A673 (cell line): ENCODE measurements at regions not wholly inside any gene's neighbourhood (a gene's known extent, or its start where the extent isn't known, plus 50 kb on each side); places are given as distances from the start of the nearest gene placed in this dataset.

Source experiments
- BruUV-seq: library from RNA; stranded (reverse); fragments of 400-500 nt; replicated peaks from 2 replicates; lab custom pipeline; 2021; lab: Mats Ljungman, UMichigan
- CTCF ChIA-PET: fragments of 300-600 bp; sonication (Branson Sonifier 250); formaldehyde crosslinking; loops from one replicate; lab custom pipeline; 2022; ENCODE audit warnings: antibody characterized with exemption; lab: Charles Lee
- POLR2A ChIA-PET: fragments of 300-600 bp; sonication (Branson Sonifier 250); formaldehyde crosslinking; loops from one replicate; lab custom pipeline; 2022; ENCODE audit warnings: antibody characterized with exemption; ENCODE audit not compliant: low non-redundant PET; lab: Charles Lee
- DNase-seq: peaks from one replicate; pipeline ENCODE4 v3.0.0-alpha.2; 2015; ENCODE audit warnings: low spot score
- H3K27ac ChIP-seq: fragments of 200-600 bp; sonication (generic); 2 replicates; pipeline ENCODE4 v1.5.1; 2016; ENCODE audit warnings: mixed run types, low read depth, mild to moderate bottlenecking, mixed read lengths, antibody characterized with exemption, low read length; ENCODE audit not compliant: poor library complexity, severe bottlenecking
- H3K27me3 ChIP-seq: fragments of 200-600 bp; sonication (generic); replicated peaks from 2 replicates; pipeline ENCODE4 v1.6.1; 2017; ENCODE audit warnings: mixed run types, low read depth, mild to moderate bottlenecking, mixed read lengths, antibody characterized with exemption, low read length; ENCODE audit not compliant: insufficient read depth, poor library complexity
- H3K36me3 ChIP-seq: fragments of 200-600 bp; sonication (generic); 2 replicates; pipeline ENCODE4 v1.6.1; 2016; ENCODE audit warnings: mixed run types, mild to moderate bottlenecking, mixed read lengths, antibody characterized with exemption, low read length; ENCODE audit not compliant: insufficient read depth, poor library complexity, severe bottlenecking
- H3K4me1 ChIP-seq: fragments of 200-600 bp; sonication (generic); 2 replicates; pipeline ENCODE4 v1.6.1; 2017; ENCODE audit warnings: mixed run types, mild to moderate bottlenecking, mixed read lengths, antibody characterized with exemption, low read length; ENCODE audit not compliant: insufficient read depth, poor library complexity, severe bottlenecking
- H3K4me3 ChIP-seq: fragments of 200-600 bp; sonication (generic); 2 replicates; pipeline ENCODE4 v1.5.1; 2016; ENCODE audit warnings: low read depth, mixed run types, mild to moderate bottlenecking, mixed read lengths, low read length; ENCODE audit not compliant: poor library complexity, severe bottlenecking
- H3K9me3 ChIP-seq: fragments of 200-600 bp; sonication (generic); 2 replicates; pipeline ENCODE4 v1.6.1; 2016; ENCODE audit warnings: mixed run types, low read depth, mild to moderate bottlenecking, mixed read lengths, antibody characterized with exemption, low read length; ENCODE audit not compliant: poor library complexity, severe bottlenecking
- CTCF ChIP-seq: fragments of 300-800, 200-600 bp; sonication (generic); conservative IDR thresholded peaks from 2 replicates; pipeline ENCODE4 v1.5.1; 2017; ENCODE audit warnings: low read depth, mild to moderate bottlenecking, antibody characterized with exemption, low read length, moderate library complexity, mixed read lengths
- EZH2 ChIP-seq: fragments of 200-600 bp; sonication (generic); IDR thresholded peaks from 2 replicates; pipeline ENCODE4 v1.6.1; 2017; ENCODE audit warnings: borderline replicate concordance, low read depth, mild to moderate bottlenecking, mixed read lengths, antibody characterized with exemption, low read length; ENCODE audit not compliant: poor library complexity, severe bottlenecking
- intact Hi-C: fragments of 100-400 bp; cut with micrococcal nuclease; formaldehyde crosslinking; loops from one replicate; pipeline ENCODE4 v1.10.0; 2022; ENCODE audit not compliant: unreplicated experiment

- ChIA-PET CTCF (no interaction called here), POLR2A (no interaction called here)
- Histone ChIP-seq H3K4me3 (no peak overlapping the region), H3K36me3 (no peaks in the 10 kb centered on the region), H3K27ac (no peak overlapping the region), H3K9me3 (no peaks in the 10 kb centered on the region), H3K27me3 (no peaks in the 10 kb centered on the region), H3K4me1 (peaks cover 31% of the 10 kb centered on the region)
- BruUV-seq: no TSS peak
- no peak for DNase-seq
- TF ChIP-seq EZH2 (no peak), CTCF (no peak)
- intact Hi-C loops: no loop called here
These were observed 311.0 kb upstream of the RGS6 start for GRCh38 chr14:71621276-71621675.

- Histone ChIP-seq H3K4me3 (no peak overlapping the region), H3K4me1 (peaks cover 38% of the 10 kb centered on the region), H3K27me3 (no peaks in the 10 kb centered on the region), H3K9me3 (no peaks in the 10 kb centered on the region), H3K27ac (no peak overlapping the region), H3K36me3 (no peaks in the 10 kb centered on the region)
- CTCF ChIA-PET: no interaction called here
- TF ChIP-seq EZH2 (no peak), CTCF (no peak)
- no TSS peak for BruUV-seq
- DNase-seq: no peak
- intact Hi-C loops: no loop called here
- POLR2A ChIA-PET: no interaction called here
These were observed 310.1 kb upstream of the RGS6 start for GRCh38 chr14:71621980-71622605.

- CTCF ChIA-PET: no interaction called here
- no TSS peak for BruUV-seq
- Histone ChIP-seq H3K27me3 (no peaks in the 10 kb centered on the region), H3K36me3 (no peaks in the 10 kb centered on the region), H3K9me3 (no peaks in the 10 kb centered on the region), H3K27ac (no peak overlapping the region), H3K4me3 (no peak overlapping the region), H3K4me1 (peaks cover 55% of the 10 kb centered on the region)
- TF ChIP-seq EZH2: no peak
- TF ChIP-seq CTCF: no peak
- POLR2A ChIA-PET: no interaction called here
- intact Hi-C loops: no loop called here
- DNase-seq: no peak
These were observed 308.3 kb upstream of the RGS6 start for GRCh38 chr14:71623939-71624338.
